A549 (cell line): ENCODE measurements at regions not wholly inside any gene's neighbourhood (a gene's known extent, or its start where the extent isn't known, plus 50 kb on each side); places are given as distances from the start of the nearest gene placed in this dataset.

Experiments used
- ATAC-seq, 2 experiments: fragments of 200-7000 bp in 1 of 2; fragments of >200 bp in 1 of 2; cut with Nextera tagmentation in 1 of 2; cut with Tn5 transposase in 1 of 2; 3 replicates each; pipeline versions ENCODE4 v1.8.0 to v1.9.1; 2018 to 2020; ENCODE audit warnings: mild to moderate bottlenecking in 1 of 2, moderate library complexity in 1 of 2
- CTCF ChIA-PET: fragments of 300-600 bp; sonication (Branson Sonifier 250); formaldehyde crosslinking; extraction: SDS; loops from one replicate; lab custom pipeline; 2021; ENCODE audit warnings: antibody characterized with exemption, inconsistent platforms; lab: Yijun Ruan, JAX
- POLR2A ChIA-PET: fragments of 350-600 bp; formaldehyde crosslinking; extraction: SDS; loops from one replicate; lab custom pipeline; 2021; ENCODE audit warnings: antibody characterized with exemption, inconsistent platforms; lab: Yijun Ruan, JAX
- DNase-seq, 2 experiments: peaks; one replicate each; pipeline versions ENCODE4 v3.0.0 to v3.0.0-alpha.2; 2011 to 2016; ENCODE audit warnings: low read depth in 1 of 2, low spot score in 1 of 2
- FAIRE-seq: peaks from 2 replicates; lab custom pipeline; 2011; peaks lifted over from hg19 to GRCh38; lab: Jason Lieb, UNC
- H3K27ac ChIP-seq, 2 experiments: fragments of >200 bp; sonication (Bioruptor Twin); formaldehyde crosslinking; 3 replicates each; pipeline ENCODE4 v1.5.1; 2016 to 2017
- H3K4me1 ChIP-seq: fragments of >200 bp; sonication (Bioruptor Twin); formaldehyde crosslinking; 3 replicates; pipeline ENCODE4 v1.6.1; 2016
- H3K4me2 ChIP-seq: fragments of >200 bp; sonication (Bioruptor Twin); formaldehyde crosslinking; 3 replicates; pipeline ENCODE4 v1.6.1; 2016
- H3K4me3 ChIP-seq: fragments of >200 bp; sonication (Bioruptor Twin); formaldehyde crosslinking; 3 replicates; pipeline ENCODE4 v1.5.1; 2016
- H3K9me3 ChIP-seq: fragments of >200 bp; sonication (Bioruptor Twin); formaldehyde crosslinking; 3 replicates; pipeline ENCODE4 v1.6.1; 2016
- CBX2 ChIP-seq: fragments of 200-600 bp; sonication (generic); IDR thresholded peaks from 2 replicates; pipeline ENCODE4 v1.6.1; 2016; ENCODE audit warnings: low read depth, mild to moderate bottlenecking, borderline replicate concordance
- CBX8 ChIP-seq: fragments of 200-600 bp; sonication (generic); IDR thresholded peaks from 2 replicates; pipeline ENCODE4 v1.6.1; 2016
- CEBPB ChIP-seq, 2 experiments: fragments of >200 bp in 1 of 2; sonication (Bioruptor Twin) in 1 of 2; formaldehyde crosslinking in 1 of 2; IDR thresholded peaks; 2 replicates each; pipeline ENCODE4 v1.6.1; 2012 to 2016
- CHD4 ChIP-seq: fragments of 200-600 bp; sonication (generic); IDR thresholded peaks from 2 replicates; pipeline ENCODE4 v1.6.1; 2016; ENCODE audit warnings: antibody characterized with exemption, mild to moderate bottlenecking, borderline replicate concordance
- EP300 ChIP-seq, 2 experiments: fragments of >200 bp; sonication (Bioruptor Twin); formaldehyde crosslinking; IDR thresholded peaks; 2 replicates in 1 of 2; 3 replicates in 1 of 2; pipeline ENCODE4 v1.6.1; 2016 to 2017
- FOSB ChIP-seq: fragments of 250-450 bp; sonication (Bioruptor Pico); IDR thresholded peaks from 2 replicates; pipeline ENCODE4 v1.5.0; 2020; ENCODE audit warnings: mild to moderate bottlenecking, moderate library complexity
- FOSL2 ChIP-seq, 2 experiments: fragments of 450-650 bp in 1 of 2; fragments of >200 bp in 1 of 2; sonication (Bioruptor Twin) in 1 of 2; formaldehyde crosslinking; IDR thresholded peaks; 2 replicates each; pipeline versions ENCODE4 v1.5.0 to v1.6.1; 2016 to 2020; ENCODE audit warnings: mild to moderate bottlenecking in 1 of 2, moderate library complexity in 1 of 2
- HDAC2 ChIP-seq: fragments of 200-600 bp; sonication (generic); IDR thresholded peaks from 2 replicates; pipeline ENCODE4 v1.6.1; 2016
- KDM1A ChIP-seq: fragments of 200-600 bp; sonication (generic); IDR thresholded peaks from 2 replicates; pipeline ENCODE4 v1.6.1; 2016; ENCODE audit warnings: low read depth, mild to moderate bottlenecking
- MAFK ChIP-seq: fragments of 450-650 bp; IDR thresholded peaks from 2 replicates; pipeline ENCODE4 v1.6.1; 2014; ENCODE audit not compliant: partially characterized antibody
- MYC ChIP-seq: IDR thresholded peaks from 2 replicates; pipeline ENCODE4 v1.6.1; 2012; ENCODE audit warnings: mild to moderate bottlenecking, inconsistent platforms, low read length, improper control_type of control experiment, borderline replicate concordance
- NR3C1 ChIP-seq: fragments of >200 bp; sonication (Bioruptor Twin); formaldehyde crosslinking; IDR thresholded peaks from 3 replicates; pipeline ENCODE4 v1.6.1; 2017
- POLR2A ChIP-seq: IDR thresholded peaks from 2 replicates; pipeline ENCODE4 v1.6.1; 2012; ENCODE audit warnings: mild to moderate bottlenecking, low read length
- POLR2AphosphoS2 ChIP-seq: conservative IDR thresholded peaks from 2 replicates; pipeline ENCODE4 v1.6.1; 2012; ENCODE audit warnings: low read length, improper control_type of control experiment, inconsistent platforms
- RARB ChIP-seq: fragments of 250-450 bp; sonication (Bioruptor Pico); IDR thresholded peaks from 2 replicates; pipeline ENCODE4 v1.8.0; 2021; ENCODE audit warnings: mild to moderate bottlenecking, moderate library complexity
- RCOR1 ChIP-seq: fragments of 150-350 bp; IDR thresholded peaks from 2 replicates; pipeline ENCODE4 v1.6.1; 2014; ENCODE audit warnings: antibody characterized with exemption, low read length, low read depth
- RFX5 ChIP-seq: fragments of 450-650 bp; IDR thresholded peaks from 2 replicates; pipeline ENCODE4 v1.7.1; 2014; ENCODE audit warnings: antibody characterized with exemption, mild to moderate bottlenecking, moderate library complexity
- RNF2 ChIP-seq: fragments of 200-600 bp; sonication (generic); IDR thresholded peaks from 2 replicates; pipeline ENCODE4 v1.6.1; 2016; ENCODE audit warnings: low read depth, mild to moderate bottlenecking, antibody characterized with exemption, moderate library complexity, borderline replicate concordance
- SMC3 ChIP-seq: fragments of >200 bp; sonication (Bioruptor Twin); formaldehyde crosslinking; IDR thresholded peaks from 3 replicates; pipeline ENCODE4 v1.6.1; 2018; ENCODE audit warnings: inconsistent platforms
- TFCP2L1 ChIP-seq: fragments of 250-450 bp; sonication (Bioruptor Pico); IDR thresholded peaks from 2 replicates; pipeline ENCODE4 v1.5.0; 2021; ENCODE audit warnings: mild to moderate bottlenecking
- TP53 ChIP-seq: fragments of 250-450 bp; sonication (Bioruptor Pico); IDR thresholded peaks from 2 replicates; pipeline ENCODE4 v1.5.0; 2021; ENCODE audit warnings: mild to moderate bottlenecking, moderate library complexity
- ZC3H11A ChIP-seq: fragments of 450-650 bp; IDR thresholded peaks from 2 replicates; pipeline ENCODE4 v1.6.1; 2014; ENCODE audit warnings: antibody characterized with exemption, mild to moderate bottlenecking
- WGBS: methylation state at CpG from one replicate; pipeline ENCODE4 v1.1.6; 2017; ENCODE audit errors: missing lambda C conversion rate; 5-methylcytosine and 5-hydroxymethylcytosine counted together
- TF ChIP-seq, protein P1 (sequence below): fragments of 250-450 bp; sonication (Bioruptor Pico); IDR thresholded peaks from 2 replicates; pipeline ENCODE4 v1.5.0; 2020; ENCODE audit warnings: low read depth, mild to moderate bottlenecking, moderate library complexity
- TF ChIP-seq, protein P2 (sequence below): fragments of >200 bp; sonication (Bioruptor Twin); formaldehyde crosslinking; IDR thresholded peaks from 2 replicates; pipeline ENCODE4 v1.6.1; 2016
- TF ChIP-seq, protein P3 (sequence below): fragments of 200-600 bp; sonication (generic); IDR thresholded peaks from 2 replicates; pipeline ENCODE4 v1.6.1; 2016; ENCODE audit warnings: antibody characterized with exemption, mild to moderate bottlenecking, moderate library complexity

DNA sequence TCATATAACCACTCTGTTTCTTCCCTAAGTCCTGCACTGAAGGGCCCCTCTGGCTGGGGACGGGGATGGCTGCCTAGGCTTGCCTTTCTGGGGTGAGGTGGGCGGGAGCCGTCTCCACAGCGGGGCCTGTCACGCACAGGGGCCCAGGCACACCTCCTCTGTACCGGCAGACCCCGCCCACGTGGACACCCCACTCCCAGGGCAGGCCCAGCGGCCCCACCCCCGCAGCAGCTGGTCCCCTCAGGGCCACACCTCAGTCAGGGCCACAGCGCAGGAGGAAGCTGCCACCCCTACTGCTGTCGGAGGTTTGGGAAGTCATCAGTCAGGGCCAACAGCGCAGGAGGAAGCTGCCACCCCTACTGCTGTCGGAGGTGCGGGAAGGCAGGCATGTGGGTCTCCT, 257.6 kb upstream of the RAB6C start:
- Histone ChIP-seq H3K4me1 (no peaks in the 10 kb centered on the region), H3K4me2 (no peak overlapping the region), H3K4me3 (no peak overlapping the region), H3K27ac (no peak overlapping the region), H3K9me3 (no peaks in the 10 kb centered on the region)
- ATAC-seq = no peak
- ChIA-PET POLR2A (no interaction called here), CTCF (no interaction called here)
- TF ChIP-seq CHD4 = no peak
- no peak for TF ChIP-seq RFX5
- no peak for TF ChIP-seq RNF2
- no peak for TF ChIP-seq FOSL2 (IDR thresholded peaks at IDR 0.05)
- no peak for TF ChIP-seq FOSL2 (CRISPR knock-in tag; IDR thresholded peaks at IDR 0.05)
- TF ChIP-seq CEBPB (IDR thresholded peaks at IDR 0.05) = no peak
- TF ChIP-seq MAFK = no peak
- no peak for TF ChIP-seq POLR2AphosphoS2
- TF ChIP-seq CBX8 = no peak
- no peak for TF ChIP-seq KDM1A
- no peak for TF ChIP-seq MYC
- TF ChIP-seq NR3C1 = no peak
- no peak for DNase-seq
- no peak for FAIRE-seq
- WGBS = 28% methylated on average over 7 of the region's 15 CpGs

DNA sequence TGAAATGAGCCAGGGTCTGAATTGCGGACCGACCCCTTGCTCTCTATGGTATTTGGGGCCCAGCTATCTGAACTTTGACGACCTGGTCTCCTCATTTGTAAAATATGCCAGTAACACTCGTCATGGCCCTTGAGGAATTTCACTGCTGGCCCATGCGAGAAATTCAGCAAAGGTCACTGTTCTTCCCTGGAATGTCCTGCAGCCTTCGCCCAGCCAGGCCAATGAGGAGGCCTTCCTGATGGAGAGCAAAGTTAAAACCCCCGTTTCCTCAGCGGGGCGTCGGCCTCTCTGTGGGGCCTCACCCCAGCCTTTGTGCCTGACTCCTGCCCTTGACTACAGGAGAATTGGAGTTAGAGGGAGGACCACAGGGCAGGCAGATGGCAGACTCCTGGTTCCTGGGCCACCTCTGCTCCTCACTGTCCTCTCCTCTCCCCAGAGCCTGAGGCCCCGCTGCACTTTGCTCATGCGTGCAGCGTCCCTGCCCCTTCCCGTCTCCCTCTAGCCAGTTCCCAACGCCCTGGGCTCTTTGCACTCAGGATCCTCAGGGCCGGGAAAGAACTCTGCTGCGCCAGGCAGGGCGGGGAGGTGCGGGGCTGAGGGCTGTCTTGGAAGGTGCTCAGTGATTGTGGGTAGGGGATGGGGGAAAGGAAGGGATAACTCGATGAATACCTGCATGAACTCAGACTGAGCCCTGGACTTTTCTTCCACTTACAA, 257.0 kb upstream of the RAB6C start:
- H3K4me2 ChIP-seq = no peak overlapping the region
- TF ChIP-seq TP53 (CRISPR knock-in tag) (no peak), SMC3 (no peak), POLR2AphosphoS2 (no peak), HDAC2 (no peak), RARB (CRISPR knock-in tag) (no peak), RCOR1 (no peak), CBX2 (no peak), ZC3H11A (no peak), EP300 (IDR thresholded peaks at IDR 0.05) (no peak), KDM1A (no peak), FOSL2 (IDR thresholded peaks at IDR 0.05) (no peak), FOSL2 (CRISPR knock-in tag; IDR thresholded peaks at IDR 0.05) (no peak), POLR2A (no peak), FOSB (CRISPR knock-in tag) (no peak), TFCP2L1 (CRISPR knock-in tag) (no peak)
- TF ChIP-seq, protein P1, sequence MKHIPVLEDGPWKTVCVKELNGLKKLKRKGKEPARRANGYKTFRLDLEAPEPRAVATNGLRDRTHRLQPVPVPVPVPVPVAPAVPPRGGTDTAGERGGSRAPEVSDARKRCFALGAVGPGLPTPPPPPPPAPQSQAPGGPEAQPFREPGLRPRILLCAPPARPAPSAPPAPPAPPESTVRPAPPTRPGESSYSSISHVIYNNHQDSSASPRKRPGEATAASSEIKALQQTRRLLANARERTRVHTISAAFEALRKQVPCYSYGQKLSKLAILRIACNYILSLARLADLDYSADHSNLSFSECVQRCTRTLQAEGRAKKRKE = no peak
- TF ChIP-seq, protein P2, sequence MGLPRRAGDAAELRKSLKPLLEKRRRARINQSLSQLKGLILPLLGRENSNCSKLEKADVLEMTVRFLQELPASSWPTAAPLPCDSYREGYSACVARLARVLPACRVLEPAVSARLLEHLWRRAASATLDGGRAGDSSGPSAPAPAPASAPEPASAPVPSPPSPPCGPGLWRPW = no peak
- TF ChIP-seq, protein P3, sequence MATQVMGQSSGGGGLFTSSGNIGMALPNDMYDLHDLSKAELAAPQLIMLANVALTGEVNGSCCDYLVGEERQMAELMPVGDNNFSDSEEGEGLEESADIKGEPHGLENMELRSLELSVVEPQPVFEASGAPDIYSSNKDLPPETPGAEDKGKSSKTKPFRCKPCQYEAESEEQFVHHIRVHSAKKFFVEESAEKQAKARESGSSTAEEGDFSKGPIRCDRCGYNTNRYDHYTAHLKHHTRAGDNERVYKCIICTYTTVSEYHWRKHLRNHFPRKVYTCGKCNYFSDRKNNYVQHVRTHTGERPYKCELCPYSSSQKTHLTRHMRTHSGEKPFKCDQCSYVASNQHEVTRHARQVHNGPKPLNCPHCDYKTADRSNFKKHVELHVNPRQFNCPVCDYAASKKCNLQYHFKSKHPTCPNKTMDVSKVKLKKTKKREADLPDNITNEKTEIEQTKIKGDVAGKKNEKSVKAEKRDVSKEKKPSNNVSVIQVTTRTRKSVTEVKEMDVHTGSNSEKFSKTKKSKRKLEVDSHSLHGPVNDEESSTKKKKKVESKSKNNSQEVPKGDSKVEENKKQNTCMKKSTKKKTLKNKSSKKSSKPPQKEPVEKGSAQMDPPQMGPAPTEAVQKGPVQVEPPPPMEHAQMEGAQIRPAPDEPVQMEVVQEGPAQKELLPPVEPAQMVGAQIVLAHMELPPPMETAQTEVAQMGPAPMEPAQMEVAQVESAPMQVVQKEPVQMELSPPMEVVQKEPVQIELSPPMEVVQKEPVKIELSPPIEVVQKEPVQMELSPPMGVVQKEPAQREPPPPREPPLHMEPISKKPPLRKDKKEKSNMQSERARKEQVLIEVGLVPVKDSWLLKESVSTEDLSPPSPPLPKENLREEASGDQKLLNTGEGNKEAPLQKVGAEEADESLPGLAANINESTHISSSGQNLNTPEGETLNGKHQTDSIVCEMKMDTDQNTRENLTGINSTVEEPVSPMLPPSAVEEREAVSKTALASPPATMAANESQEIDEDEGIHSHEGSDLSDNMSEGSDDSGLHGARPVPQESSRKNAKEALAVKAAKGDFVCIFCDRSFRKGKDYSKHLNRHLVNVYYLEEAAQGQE = no peak
- ATAC-seq (no peak; a peak in 1 of 6 replicates), FAIRE-seq (no peak), DNase-seq (no peak)
- ChIA-PET POLR2A (no interaction called here), CTCF (no interaction called here)
- H3K9me3 ChIP-seq = no peaks in the 10 kb centered on the region
- no peak overlapping the region for H3K4me3 ChIP-seq
- H3K27ac ChIP-seq = no peak overlapping the region
- no peaks in the 10 kb centered on the region for H3K4me1 ChIP-seq
- WGBS = 30% methylated on average over 12 of the region's 20 CpGs
